ENCODE measurements at regions not wholly inside any gene's neighbourhood (a gene's known extent, or its start where the extent isn't known, plus 50 kb on each side); places are given as distances from the start of the nearest gene placed in this dataset.

DNA sequence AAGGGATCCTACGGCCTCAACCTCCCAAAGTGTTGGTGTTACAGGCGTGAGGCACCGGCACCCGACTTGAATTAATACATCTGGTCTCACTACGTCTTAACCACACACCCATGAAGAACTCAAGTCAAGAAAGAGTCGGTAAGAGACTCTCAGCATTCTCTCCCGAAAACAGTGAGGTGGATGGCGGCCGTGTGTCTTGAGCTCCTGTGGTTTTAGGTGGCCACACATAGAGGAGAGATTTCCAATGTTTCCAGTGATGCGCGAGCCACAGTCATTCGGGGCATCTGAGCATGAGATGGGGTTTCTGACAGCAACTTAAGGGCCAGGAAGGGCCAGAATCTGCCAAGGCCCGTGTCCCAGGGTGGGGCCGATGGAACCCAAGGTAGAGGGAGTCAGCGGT, 766.4 kb upstream of the DEFB115 start:
- TF ChIP-seq, protein P1, sequence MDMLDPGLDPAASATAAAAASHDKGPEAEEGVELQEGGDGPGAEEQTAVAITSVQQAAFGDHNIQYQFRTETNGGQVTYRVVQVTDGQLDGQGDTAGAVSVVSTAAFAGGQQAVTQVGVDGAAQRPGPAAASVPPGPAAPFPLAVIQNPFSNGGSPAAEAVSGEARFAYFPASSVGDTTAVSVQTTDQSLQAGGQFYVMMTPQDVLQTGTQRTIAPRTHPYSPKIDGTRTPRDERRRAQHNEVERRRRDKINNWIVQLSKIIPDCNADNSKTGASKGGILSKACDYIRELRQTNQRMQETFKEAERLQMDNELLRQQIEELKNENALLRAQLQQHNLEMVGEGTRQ (IDR thresholded peaks at IDR 0.05; ENCODE audit: low read depth, low read length), result no peak
- TF ChIP-seq, protein P2, sequence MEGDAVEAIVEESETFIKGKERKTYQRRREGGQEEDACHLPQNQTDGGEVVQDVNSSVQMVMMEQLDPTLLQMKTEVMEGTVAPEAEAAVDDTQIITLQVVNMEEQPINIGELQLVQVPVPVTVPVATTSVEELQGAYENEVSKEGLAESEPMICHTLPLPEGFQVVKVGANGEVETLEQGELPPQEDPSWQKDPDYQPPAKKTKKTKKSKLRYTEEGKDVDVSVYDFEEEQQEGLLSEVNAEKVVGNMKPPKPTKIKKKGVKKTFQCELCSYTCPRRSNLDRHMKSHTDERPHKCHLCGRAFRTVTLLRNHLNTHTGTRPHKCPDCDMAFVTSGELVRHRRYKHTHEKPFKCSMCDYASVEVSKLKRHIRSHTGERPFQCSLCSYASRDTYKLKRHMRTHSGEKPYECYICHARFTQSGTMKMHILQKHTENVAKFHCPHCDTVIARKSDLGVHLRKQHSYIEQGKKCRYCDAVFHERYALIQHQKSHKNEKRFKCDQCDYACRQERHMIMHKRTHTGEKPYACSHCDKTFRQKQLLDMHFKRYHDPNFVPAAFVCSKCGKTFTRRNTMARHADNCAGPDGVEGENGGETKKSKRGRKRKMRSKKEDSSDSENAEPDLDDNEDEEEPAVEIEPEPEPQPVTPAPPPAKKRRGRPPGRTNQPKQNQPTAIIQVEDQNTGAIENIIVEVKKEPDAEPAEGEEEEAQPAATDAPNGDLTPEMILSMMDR (conservative IDR thresholded peaks at IDR 0.05; ENCODE audit: low read depth, low read length), result no peak
- TF ChIP-seq MXI1 (IDR thresholded peaks at IDR 0.05; ENCODE audit: borderline replicate concordance, low read depth, low read length) (no peak), MAFK (IDR thresholded peaks at IDR 0.05; ENCODE audit: low read depth, low read length) (no peak), RAD21 (IDR thresholded peaks at IDR 0.05; ENCODE audit: low read length) (no peak), CHD1 (IDR thresholded peaks at IDR 0.05; ENCODE audit: low read depth, low read length) (no peak), RFX5 (IDR thresholded peaks at IDR 0.05; ENCODE audit: low read depth, low read length) (no peak), POLR2A (IDR thresholded peaks at IDR 0.05; ENCODE audit: low read depth, low read length) (no peak), BHLHE40 (IDR thresholded peaks at IDR 0.05; ENCODE audit: low read depth, low read length) (no peak)
